ENCODE measurements at regions not wholly inside any gene's neighbourhood (a gene's known extent, or its start where the extent isn't known, plus 50 kb on each side); places are given as distances from the start of the nearest gene placed in this dataset.
A peak's percentile ranks its signal among the peaks of the same experiment; 100 is the strongest.

GRCh38 chr2:139369423-139370409 is 589.5 kb upstream of the NXPH2 start:
- DNase-seq = peak; percentile 39
- peak overlapping the region in 2 of 3 experiments; percentile 50 to 80; a peak in 4 of 7 replicates for H3K27ac Mint-ChIP-seq
- H3K27ac ChIP-seq (ENCODE audit: insufficient read length, low read depth, low read length) = no peak overlapping the region
- no peak overlapping the region for H3K14ac ChIP-seq (ENCODE audit: insufficient read depth, low read length)
- H3K9me3 ChIP-seq (ENCODE audit: control insufficient read depth, low read depth, low read length) = no peaks in the 10 kb centered on the region
- H3K4me1 Mint-ChIP-seq = peaks cover 25 to 28% of the 10 kb centered on the region in 2 experiments
- H3K27me3 Mint-ChIP-seq (ENCODE audit: low read depth) = peaks cover 69% of the 10 kb centered on the region
- no peak overlapping the region for H2AK5ac ChIP-seq (ENCODE audit: insufficient read length, low read length)
- peaks cover 6% of the 10 kb centered on the region in 2 experiments for H3K9me3 Mint-ChIP-seq
- no peaks in the 10 kb centered on the region for H3K79me2 ChIP-seq (ENCODE audit: insufficient read depth, low read length)
- H3K4me1 ChIP-seq (ENCODE audit: insufficient read depth, low read length) = peaks cover 8% of the 10 kb centered on the region; the same call in 1 of the 2 replicates
- H2AFZ ChIP-seq (ENCODE audit: low read length) = no peak overlapping the region
- peak overlapping the region; percentile 27 for H3K4me2 ChIP-seq (ENCODE audit: insufficient read depth, insufficient read length, low read length)
- H3T11ph ChIP-seq (ENCODE audit: low read length) = no peak overlapping the region
- no peak overlapping the region for H4K8ac ChIP-seq (replicated peaks; ENCODE audit: insufficient read length, low read depth, low read length)
- no peak overlapping the region for H3K9ac ChIP-seq (ENCODE audit: extremely low read depth, insufficient read length, low read length)
- no peak overlapping the region for H3K4ac ChIP-seq (ENCODE audit: low read depth, low read length)
- H2BK120ac ChIP-seq (ENCODE audit: low read depth, low read length, poor library complexity, severe bottlenecking) = no peak overlapping the region
- H2BK15ac ChIP-seq (ENCODE audit: low read depth, low read length) = no peak overlapping the region
- no peak overlapping the region for H3K18ac ChIP-seq (ENCODE audit: insufficient read length, low read depth, low read length)
- H3K56ac ChIP-seq (ENCODE audit: insufficient read length, low read depth, low read length) = no peak overlapping the region
- H2BK12ac ChIP-seq (ENCODE audit: insufficient read length, low read depth, low read length) = no peak overlapping the region
- WGBS (ENCODE audit: extremely low coverage, insufficient read length, low lambda C conversion rate) = no CpG with 5 or more reads among the region's 4 CpGs
- no peaks in the 10 kb centered on the region for H3K23me2 ChIP-seq (ENCODE audit: insufficient read length, low read depth, low read length, poor library complexity, severe bottlenecking)
- no peaks in the 10 kb centered on the region for H3K79me1 ChIP-seq (ENCODE audit: insufficient read depth, low read depth, low read length, poor library complexity, severe bottlenecking)
- no peak for TF ChIP-seq CTCF (conservative IDR thresholded peaks at IDR 0.05)
- H3K23ac ChIP-seq (ENCODE audit: insufficient read length, low read depth, low read length) = no peak overlapping the region
- peaks cover 3 to 9% (median 6%) of the 10 kb centered on the region in 3 experiments; a peak in 6 of 7 replicates for H3K36me3 Mint-ChIP-seq (ENCODE audit: insufficient read depth in 1 of 3, low read depth in 3 of 3)
- H3K4me3 Mint-ChIP-seq = peak overlapping the region in 1 of 2 experiments; percentile 39; a peak in 3 of 5 replicates
- H3K27me3 ChIP-seq (ENCODE audit: insufficient read depth, low read length) = peaks cover 12% of the 10 kb centered on the region; the same call in 1 of the 2 replicates
- H4K5ac ChIP-seq (ENCODE audit: insufficient read length, low read depth, low read length) = no peak overlapping the region
- no peaks in the 10 kb centered on the region for H4K20me1 ChIP-seq (ENCODE audit: control insufficient read depth, insufficient read depth, insufficient read length)
- H2BK20ac ChIP-seq (ENCODE audit: low read depth, low read length, poor library complexity, severe bottlenecking) = no peak overlapping the region
- H2BK5ac ChIP-seq (ENCODE audit: insufficient read length, low read length) = no peak overlapping the region
- H4K91ac ChIP-seq (ENCODE audit: insufficient read length, low read depth, low read length) = no peak overlapping the region
